NT2/D1 (cell line): ENCODE measurements at regions not wholly inside any gene's neighbourhood (a gene's known extent, or its start where the extent isn't known, plus 50 kb on each side); places are given as distances from the start of the nearest gene placed in this dataset.

Experiments
- YY1 ChIP-seq: IDR thresholded peaks from 2 replicates; pipeline ENCODE4 v1.6.1; 2011; ENCODE audit not compliant: insufficient read length, insufficient read depth
- ZNF274 ChIP-seq: IDR thresholded peaks from 2 replicates; pipeline ENCODE4 v1.6.1; 2011; ENCODE audit warnings: mild to moderate bottlenecking, low read depth, low read length

DNA sequence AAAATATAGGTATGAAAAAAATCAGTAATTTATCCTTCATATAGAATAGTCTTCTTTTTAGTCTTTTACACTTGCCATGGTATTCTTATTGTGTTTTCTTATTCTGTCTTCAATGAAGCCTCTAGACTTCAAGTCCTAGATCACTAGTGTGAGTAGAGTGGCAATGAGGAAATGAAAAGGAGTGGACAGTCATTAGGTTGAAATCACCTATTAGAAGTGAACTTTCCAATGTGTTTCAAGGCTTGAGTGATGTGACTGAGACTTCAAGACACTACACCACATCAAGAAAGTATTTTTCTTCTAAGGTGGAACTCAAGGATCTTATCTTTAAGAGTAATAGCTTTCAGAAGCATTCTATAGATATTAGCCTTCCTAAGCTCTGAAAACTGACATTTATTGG is 357.8 kb upstream of the MBL2 start:
- TF ChIP-seq YY1 (no peak), ZNF274 (no peak)
